ENCODE measurements at regions not wholly inside any gene's neighbourhood (a gene's known extent, or its start where the extent isn't known, plus 50 kb on each side); places are given as distances from the start of the nearest gene placed in this dataset.
"Not testable (repeated sequence)": the region's sequence is repeated elsewhere in the genome, so short reads cannot be mapped to it uniquely, and the experiment has no call there.

DNA sequence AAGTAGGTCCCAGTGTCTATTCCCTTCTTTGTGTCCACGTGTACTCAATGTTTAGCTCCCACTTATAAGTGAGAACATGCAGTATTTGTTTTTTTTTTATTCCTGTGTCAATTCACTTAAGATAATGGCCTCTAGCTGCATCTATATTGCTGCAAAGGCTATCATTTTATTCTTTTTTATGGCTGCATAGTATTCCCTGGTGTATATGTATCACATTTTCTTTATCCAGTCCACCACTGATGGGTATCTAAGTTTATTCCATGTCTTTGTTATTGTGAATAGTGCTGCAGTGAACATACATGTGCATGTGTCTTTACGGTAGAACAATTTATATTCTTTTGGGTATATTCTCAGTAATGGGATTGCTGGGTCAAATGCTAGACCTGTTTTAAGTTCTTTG, 329.4 kb downstream of the MEX3B start:
- TF ChIP-seq, protein P1, sequence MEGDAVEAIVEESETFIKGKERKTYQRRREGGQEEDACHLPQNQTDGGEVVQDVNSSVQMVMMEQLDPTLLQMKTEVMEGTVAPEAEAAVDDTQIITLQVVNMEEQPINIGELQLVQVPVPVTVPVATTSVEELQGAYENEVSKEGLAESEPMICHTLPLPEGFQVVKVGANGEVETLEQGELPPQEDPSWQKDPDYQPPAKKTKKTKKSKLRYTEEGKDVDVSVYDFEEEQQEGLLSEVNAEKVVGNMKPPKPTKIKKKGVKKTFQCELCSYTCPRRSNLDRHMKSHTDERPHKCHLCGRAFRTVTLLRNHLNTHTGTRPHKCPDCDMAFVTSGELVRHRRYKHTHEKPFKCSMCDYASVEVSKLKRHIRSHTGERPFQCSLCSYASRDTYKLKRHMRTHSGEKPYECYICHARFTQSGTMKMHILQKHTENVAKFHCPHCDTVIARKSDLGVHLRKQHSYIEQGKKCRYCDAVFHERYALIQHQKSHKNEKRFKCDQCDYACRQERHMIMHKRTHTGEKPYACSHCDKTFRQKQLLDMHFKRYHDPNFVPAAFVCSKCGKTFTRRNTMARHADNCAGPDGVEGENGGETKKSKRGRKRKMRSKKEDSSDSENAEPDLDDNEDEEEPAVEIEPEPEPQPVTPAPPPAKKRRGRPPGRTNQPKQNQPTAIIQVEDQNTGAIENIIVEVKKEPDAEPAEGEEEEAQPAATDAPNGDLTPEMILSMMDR (conservative IDR thresholded peaks at IDR 0.05), result not testable (repeated sequence)
- TF ChIP-seq ZFX (IDR thresholded peaks at IDR 0.05), result not testable (repeated sequence)

Measured in C4-2B (cell line).